OCI-LY3 (cell line): ENCODE measurements at regions not wholly inside any gene's neighbourhood (a gene's known extent, or its start where the extent isn't known, plus 50 kb on each side); places are given as distances from the start of the nearest gene placed in this dataset.

ENCODE experiments used
- EZH2phosphoT487 ChIP-seq: fragments of 200-600 bp; shearing (Covaris generic); IDR thresholded peaks from 2 replicates; pipeline ENCODE4 v1.6.1; 2018; ENCODE audit warnings: antibody characterized with exemption, mixed run types, low read depth
- TF ChIP-seq, protein P1 (sequence below): fragments of 200-600, 300-600 bp; sonication (generic); IDR thresholded peaks from 2 replicates; pipeline ENCODE4 v1.5.1; 2014; ENCODE audit warnings: antibody characterized with exemption, low read length, low read depth

DNA sequence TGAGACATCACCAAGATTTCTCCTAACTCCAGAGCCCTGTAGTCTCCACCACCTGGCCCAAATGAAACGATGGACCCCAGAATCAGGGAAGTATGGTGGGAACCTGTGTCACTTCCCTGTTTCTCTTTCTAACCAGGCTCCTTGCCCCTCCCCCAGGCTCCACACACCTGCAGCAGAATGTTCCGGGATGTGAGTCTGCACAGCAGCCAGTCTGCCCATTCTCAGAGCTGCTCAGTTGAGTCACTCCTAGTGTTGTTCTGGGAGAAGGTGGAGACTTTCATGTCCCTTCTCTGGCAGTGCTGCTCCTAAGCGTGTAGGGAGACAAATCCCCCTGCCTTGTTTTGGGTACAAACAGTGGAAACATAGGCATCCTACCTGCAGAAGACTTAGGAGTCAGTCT, 76.0 kb upstream of the XPA start:
- TF ChIP-seq, protein P1, sequence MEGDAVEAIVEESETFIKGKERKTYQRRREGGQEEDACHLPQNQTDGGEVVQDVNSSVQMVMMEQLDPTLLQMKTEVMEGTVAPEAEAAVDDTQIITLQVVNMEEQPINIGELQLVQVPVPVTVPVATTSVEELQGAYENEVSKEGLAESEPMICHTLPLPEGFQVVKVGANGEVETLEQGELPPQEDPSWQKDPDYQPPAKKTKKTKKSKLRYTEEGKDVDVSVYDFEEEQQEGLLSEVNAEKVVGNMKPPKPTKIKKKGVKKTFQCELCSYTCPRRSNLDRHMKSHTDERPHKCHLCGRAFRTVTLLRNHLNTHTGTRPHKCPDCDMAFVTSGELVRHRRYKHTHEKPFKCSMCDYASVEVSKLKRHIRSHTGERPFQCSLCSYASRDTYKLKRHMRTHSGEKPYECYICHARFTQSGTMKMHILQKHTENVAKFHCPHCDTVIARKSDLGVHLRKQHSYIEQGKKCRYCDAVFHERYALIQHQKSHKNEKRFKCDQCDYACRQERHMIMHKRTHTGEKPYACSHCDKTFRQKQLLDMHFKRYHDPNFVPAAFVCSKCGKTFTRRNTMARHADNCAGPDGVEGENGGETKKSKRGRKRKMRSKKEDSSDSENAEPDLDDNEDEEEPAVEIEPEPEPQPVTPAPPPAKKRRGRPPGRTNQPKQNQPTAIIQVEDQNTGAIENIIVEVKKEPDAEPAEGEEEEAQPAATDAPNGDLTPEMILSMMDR: no peak
- no peak for TF ChIP-seq EZH2phosphoT487
